Kidney (tissue), 13 donors: ENCODE measurements at regions not wholly inside any gene's neighbourhood (a gene's known extent, or its start where the extent isn't known, plus 50 kb on each side); places are given as distances from the start of the nearest gene placed in this dataset.
A peak's percentile ranks its signal among the peaks of the same experiment; 100 is the strongest.

Experiments used
- DNase-seq, 5 donors: peaks; one replicate each; pipeline ENCODE4 v3.0.0-alpha.2; 2013 to 2020
- FAIRE-seq: peaks from 2 replicates; lab custom pipeline; 2012; peaks lifted over from hg19 to GRCh38; lab: Jason Lieb, UNC
- H3K27ac ChIP-seq, 2 donors: one replicate each; pipeline ENCODE4 v1.7.0; 2013; ENCODE audit warnings: low read depth in 2 of 2, low read length in 2 of 2, inconsistent platforms in 1 of 2
- H3K27me3 ChIP-seq: one replicate; pipeline ENCODE4 v1.7.1; 2013; ENCODE audit warnings: low read length, inconsistent platforms; ENCODE audit not compliant: control insufficient read depth, insufficient read depth
- H3K36me3 ChIP-seq, 3 donors: one replicate each; pipeline versions ENCODE4 v1.7.0 to v1.7.1; 2013; ENCODE audit warnings: low read length in 3 of 3, control low read depth in 1 of 3, inconsistent platforms in 1 of 3; ENCODE audit not compliant: insufficient read depth in 3 of 3, control insufficient read depth in 2 of 3
- H3K4me1 ChIP-seq, 3 donors: one replicate each; pipeline versions ENCODE4 v1.7.0 to v1.7.1; 2013; ENCODE audit warnings: low read length in 3 of 3, inconsistent platforms in 1 of 3, low read depth in 1 of 3; ENCODE audit not compliant: control insufficient read depth in 2 of 3, insufficient read depth in 2 of 3
- H3K4me3 ChIP-seq, 3 donors: one replicate each; pipeline versions ENCODE4 v1.7.0 to v1.8.1; 2013; ENCODE audit warnings: low read length in 3 of 3, control low read depth in 1 of 3, inconsistent platforms in 1 of 3
- H3K9ac ChIP-seq, 3 donors: one replicate each; pipeline versions ENCODE4 v1.7.0 to v1.7.1; 2013; ENCODE audit warnings: low read length in 3 of 3, control low read depth in 1 of 3, inconsistent platforms in 1 of 3
- H3K9me3 ChIP-seq, 3 donors: one replicate each; pipeline versions ENCODE4 v1.7.0 to v1.7.1; 2013; ENCODE audit warnings: low read length in 3 of 3, control low read depth in 1 of 3, inconsistent platforms in 1 of 3; ENCODE audit not compliant: control insufficient read depth in 2 of 3, insufficient read depth in 1 of 3
- intact Hi-C: fragments of 100-400 bp; cut with DNase I; formaldehyde crosslinking; loops from one replicate; pipeline ENCODE4 v1.11.1; 2022
- TF ChIP-seq, protein P1 (sequence below): IDR thresholded peaks from 3 replicates; pipeline ENCODE4 v1.5.1; 2012; ENCODE audit warnings: mild to moderate bottlenecking, moderate library complexity, borderline replicate concordance; ENCODE audit not compliant: insufficient read depth; ENCODE audit errors: extremely low read depth
- donor health status: control.
- donor health status: control.
- donor health status: control.
- donor health status: control.
- donor health status: control.
- donor health status: DM: yes; HTN: yes; CAD: no.
- donor health status: Normal renal cell carcinoma (clear cell type).

DNA sequence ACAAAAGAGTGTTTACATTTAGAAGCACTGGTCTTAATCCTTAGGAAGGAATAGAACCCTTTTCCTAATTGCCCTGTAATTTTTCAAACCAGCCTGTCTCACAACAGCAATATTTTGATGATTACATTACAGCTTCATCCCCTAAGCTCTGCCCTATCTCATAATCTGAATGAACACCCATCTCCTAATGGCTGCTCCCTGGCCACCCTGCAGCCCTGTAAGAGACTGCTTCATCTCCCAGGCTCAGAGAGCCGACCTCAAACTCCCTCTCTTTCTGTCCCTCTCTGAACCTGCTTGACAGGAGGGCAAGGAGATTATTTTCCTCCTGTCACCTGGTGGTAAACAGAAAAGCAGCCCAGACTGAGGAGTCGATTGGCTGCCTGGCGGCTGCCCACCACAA lies 107.8 kb downstream of the MAIP1 start:
- intact Hi-C loops: no loop called here
- TF ChIP-seq, protein P1, sequence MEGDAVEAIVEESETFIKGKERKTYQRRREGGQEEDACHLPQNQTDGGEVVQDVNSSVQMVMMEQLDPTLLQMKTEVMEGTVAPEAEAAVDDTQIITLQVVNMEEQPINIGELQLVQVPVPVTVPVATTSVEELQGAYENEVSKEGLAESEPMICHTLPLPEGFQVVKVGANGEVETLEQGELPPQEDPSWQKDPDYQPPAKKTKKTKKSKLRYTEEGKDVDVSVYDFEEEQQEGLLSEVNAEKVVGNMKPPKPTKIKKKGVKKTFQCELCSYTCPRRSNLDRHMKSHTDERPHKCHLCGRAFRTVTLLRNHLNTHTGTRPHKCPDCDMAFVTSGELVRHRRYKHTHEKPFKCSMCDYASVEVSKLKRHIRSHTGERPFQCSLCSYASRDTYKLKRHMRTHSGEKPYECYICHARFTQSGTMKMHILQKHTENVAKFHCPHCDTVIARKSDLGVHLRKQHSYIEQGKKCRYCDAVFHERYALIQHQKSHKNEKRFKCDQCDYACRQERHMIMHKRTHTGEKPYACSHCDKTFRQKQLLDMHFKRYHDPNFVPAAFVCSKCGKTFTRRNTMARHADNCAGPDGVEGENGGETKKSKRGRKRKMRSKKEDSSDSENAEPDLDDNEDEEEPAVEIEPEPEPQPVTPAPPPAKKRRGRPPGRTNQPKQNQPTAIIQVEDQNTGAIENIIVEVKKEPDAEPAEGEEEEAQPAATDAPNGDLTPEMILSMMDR: no peak

GRCh38 chr2:200064879-200065278 lies 109.5 kb downstream of the MAIP1 start:
- Histone ChIP-seq H3K9ac (no peak overlapping the region), H3K36me3 (no peaks in the 10 kb centered on the region), H3K4me3 (no peak overlapping the region), H3K27me3 (no peaks in the 10 kb centered on the region), H3K27ac (no peak overlapping the region), H3K4me1 (no peaks in the 10 kb centered on the region), H3K9me3 (no peaks in the 10 kb centered on the region)
- FAIRE-seq (no peak), DNase-seq (no peak)
- intact Hi-C loops: no loop called here
- TF ChIP-seq, protein P1: no peak

More for the DNA sequence above, 107.8 kb downstream of the MAIP1 start:
- H3K4me3 ChIP-seq: no peak overlapping the region
- no peak for DNase-seq
- FAIRE-seq: no peak
- no peaks in the 10 kb centered on the region for H3K4me1 ChIP-seq
- H3K27ac ChIP-seq: no peak overlapping the region
- no peaks in the 10 kb centered on the region for H3K36me3 ChIP-seq
- no peak overlapping the region for H3K9ac ChIP-seq
- no peaks in the 10 kb centered on the region for H3K9me3 ChIP-seq
- no peaks in the 10 kb centered on the region for H3K27me3 ChIP-seq

DNA sequence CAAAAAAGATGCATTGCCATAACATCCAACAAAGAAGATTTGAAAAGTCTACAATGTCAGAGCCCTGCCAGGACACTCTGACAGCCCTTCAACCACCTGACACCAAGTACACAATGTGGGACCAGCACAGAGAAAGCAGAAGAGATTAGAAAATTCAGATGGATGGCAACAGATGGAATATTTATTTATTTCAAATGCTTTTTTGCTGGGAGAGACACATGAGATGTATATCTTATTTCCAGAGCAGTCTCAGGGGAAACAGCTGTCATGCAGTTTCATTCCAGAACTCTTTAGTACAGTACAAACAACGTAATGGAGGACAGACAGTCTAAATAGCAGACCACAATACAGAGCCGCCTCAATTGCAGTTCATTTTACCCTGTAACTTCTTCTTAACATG lies 110.1 kb downstream of the MAIP1 start:
- Histone ChIP-seq H3K9me3 (no peaks in the 10 kb centered on the region), H3K9ac (no peak overlapping the region), H3K4me3 (no peak overlapping the region), H3K36me3 (no peaks in the 10 kb centered on the region), H3K27me3 (no peaks in the 10 kb centered on the region), H3K27ac (no peak overlapping the region), H3K4me1 (no peaks in the 10 kb centered on the region)
- no peak for FAIRE-seq
- TF ChIP-seq, protein P1: no peak
- peak in 1 of 5 donors; percentile 53 for DNase-seq
- intact Hi-C loops: no loop called here

GRCh38 chr2:200066417-200066816 lies 111.0 kb downstream of the MAIP1 start:
- intact Hi-C loops: no loop called here
- Histone ChIP-seq H3K4me1 (no peaks in the 10 kb centered on the region), H3K4me3 (no peak overlapping the region), H3K36me3 (no peaks in the 10 kb centered on the region), H3K27me3 (no peaks in the 10 kb centered on the region), H3K9ac (no peak overlapping the region), H3K9me3 (no peaks in the 10 kb centered on the region), H3K27ac (no peak overlapping the region)
- DNase-seq (peak in 2 of 5 donors; percentile 41 to 43), FAIRE-seq (no peak)
- TF ChIP-seq, protein P1: no peak
